ENCODE measurements at regions not wholly inside any gene's neighbourhood (a gene's known extent, or its start where the extent isn't known, plus 50 kb on each side); places are given as distances from the start of the nearest gene placed in this dataset.

GRCh38 chr17:71974051-71974450, 146.8 kb upstream of the SOX9 start:
- H3K4me2 ChIP-seq (ENCODE audit: insufficient read depth, low read length), result no peak overlapping the region
- no peak overlapping the region for H3K27ac ChIP-seq (ENCODE audit: insufficient read depth, low read depth, low read length)
- no peak for TF ChIP-seq POLR2AphosphoS5 (IDR thresholded peaks at IDR 0.05; ENCODE audit: insufficient read depth, low read depth, low read length)
- H3K4me1 ChIP-seq (ENCODE audit: control insufficient read depth, extremely low read depth, insufficient read depth, low read length), result no peaks in the 10 kb centered on the region
- no peaks in the 10 kb centered on the region for H3K27me3 ChIP-seq (ENCODE audit: control insufficient read depth in 2 of 2, insufficient read depth in 2 of 2, low read length in 2 of 2)
- no TSS peak for BruUV-seq (replicated peaks)
- FAIRE-seq (no peak), DNase-seq (ENCODE audit: low read depth, low spot score) (no peak)
- no peak overlapping the region for H2AFZ ChIP-seq (ENCODE audit: low read depth, low read length)
- H3K36me3 ChIP-seq (ENCODE audit: control insufficient read depth in 2 of 2, extremely low read depth in 1 of 2, insufficient read depth in 2 of 2, low read length in 2 of 2), result no peaks in the 10 kb centered on the region
- H4K20me1 ChIP-seq (replicated peaks; ENCODE audit: control insufficient read depth, extremely low read depth, insufficient read depth, low read length), result no peaks in the 10 kb centered on the region
- H3K9me3 ChIP-seq (replicated peaks; ENCODE audit: control insufficient read depth, insufficient read depth, low read length), result peaks cover 2% of the 10 kb centered on the region
- H3K9ac ChIP-seq (replicated peaks; ENCODE audit: extremely low read depth, insufficient read depth, low read length), result no peak overlapping the region
- H3K9me1 ChIP-seq (replicated peaks; ENCODE audit: control insufficient read depth, extremely low read depth, insufficient read depth, low read length), result no peaks in the 10 kb centered on the region
- intact Hi-C loops (cut with micrococcal nuclease), result no loop called here
- H3K4me3 ChIP-seq (replicated peaks in 1 of 3; ENCODE audit: insufficient read depth in 1 of 3, low read depth in 1 of 3, low read length in 3 of 3), result no peak overlapping the region
- no peaks in the 10 kb centered on the region for H3K79me2 ChIP-seq (ENCODE audit: control insufficient read depth, insufficient read depth, low read length)
- dilution Hi-C loops (cut with MboI; ENCODE audit: extremely low pct_ligation_motif_present, low sequenced_read_pairs), result no loop called here
- POLR2A ChIA-PET, result no interaction called here
- CTCF ChIA-PET, result no interaction called here

DNA sequence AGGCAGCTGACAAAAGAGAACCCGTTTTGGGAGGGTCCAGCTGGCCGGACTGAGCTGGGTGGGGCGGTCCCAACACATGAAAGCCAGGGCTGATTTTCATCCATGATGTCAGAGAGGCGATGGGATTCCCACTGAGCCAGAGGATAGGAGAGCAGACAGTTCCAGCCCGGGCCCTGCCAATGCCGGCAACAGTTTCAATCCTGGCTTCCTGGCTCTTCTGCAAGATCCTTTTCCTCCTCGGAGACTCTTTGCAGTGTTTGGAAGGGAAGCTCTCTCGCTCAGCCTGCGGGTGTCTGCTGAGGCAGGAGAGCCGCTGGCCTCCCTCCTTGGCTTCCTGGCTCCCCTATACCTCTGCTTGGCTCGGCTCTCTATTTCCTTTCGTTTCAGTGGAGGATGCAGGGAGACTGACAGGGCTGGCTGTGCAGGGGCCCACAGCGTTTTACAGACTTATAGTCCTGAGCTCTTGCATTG, 145.5 kb upstream of the SOX9 start:
- ChIA-PET CTCF (no interaction called here), POLR2A (no interaction called here)
- Histone ChIP-seq H3K4me1 (ENCODE audit: control insufficient read depth, extremely low read depth, insufficient read depth, low read length) (no peaks in the 10 kb centered on the region), H3K79me2 (ENCODE audit: control insufficient read depth, insufficient read depth, low read length) (no peaks in the 10 kb centered on the region), H3K4me2 (ENCODE audit: insufficient read depth, low read length) (no peak overlapping the region), H3K36me3 (ENCODE audit: control insufficient read depth in 2 of 2, extremely low read depth in 1 of 2, insufficient read depth in 2 of 2, low read length in 2 of 2) (no peaks in the 10 kb centered on the region), H3K9me1 (replicated peaks; ENCODE audit: control insufficient read depth, extremely low read depth, insufficient read depth, low read length) (no peaks in the 10 kb centered on the region), H3K27ac (ENCODE audit: insufficient read depth, low read depth, low read length) (no peak overlapping the region), H3K27me3 (ENCODE audit: control insufficient read depth in 2 of 2, insufficient read depth in 2 of 2, low read length in 2 of 2) (no peaks in the 10 kb centered on the region), H3K4me3 (replicated peaks in 1 of 3; ENCODE audit: insufficient read depth in 1 of 3, low read depth in 1 of 3, low read length in 3 of 3) (no peak overlapping the region), H3K9ac (replicated peaks; ENCODE audit: extremely low read depth, insufficient read depth, low read length) (no peak overlapping the region), H3K9me3 (replicated peaks; ENCODE audit: control insufficient read depth, insufficient read depth, low read length) (no peaks in the 10 kb centered on the region), H4K20me1 (replicated peaks; ENCODE audit: control insufficient read depth, extremely low read depth, insufficient read depth, low read length) (no peaks in the 10 kb centered on the region), H2AFZ (ENCODE audit: low read depth, low read length) (no peak overlapping the region)
- TF ChIP-seq MYC (IDR thresholded peaks at IDR 0.05; ENCODE audit: low read depth, low read length) (no peak), POLR2AphosphoS5 (IDR thresholded peaks at IDR 0.05; ENCODE audit: insufficient read depth, low read depth, low read length) (no peak), GATA2 (IDR thresholded peaks at IDR 0.05; ENCODE audit: insufficient read depth, insufficient read length, low read depth, low read length) (no peak), CTCF (IDR thresholded peaks at IDR 0.05; ENCODE audit: extremely low read depth in 1 of 2, insufficient read depth in 1 of 2, low read depth in 1 of 2, low read length in 2 of 2) (no peak), FOS (IDR thresholded peaks at IDR 0.05; ENCODE audit: borderline replicate concordance, insufficient read depth, low read length) (no peak), EZH2 (IDR thresholded peaks at IDR 0.05; ENCODE audit: borderline replicate concordance, low read depth, low read length, severe bottlenecking) (no peak), JUN (IDR thresholded peaks at IDR 0.05; ENCODE audit: borderline replicate concordance, insufficient read depth, insufficient read length, low read depth) (no peak), POLR2A (IDR thresholded peaks at IDR 0.05; ENCODE audit: low read depth, low read length) (no peak), MAX (IDR thresholded peaks at IDR 0.05; ENCODE audit: insufficient read depth, insufficient read length) (no peak)
- dilution Hi-C loops (cut with MboI; ENCODE audit: extremely low pct_ligation_motif_present, low sequenced_read_pairs), result no loop called here
- FAIRE-seq (no peak), DNase-seq (ENCODE audit: low read depth, low spot score) (no peak)
- intact Hi-C loops (cut with micrococcal nuclease), result no loop called here
- BruUV-seq (replicated peaks), result no TSS peak

Measured in endothelial cell of umbilical vein (primary cell).